ENCODE measurements at regions not wholly inside any gene's neighbourhood (a gene's known extent, or its start where the extent isn't known, plus 50 kb on each side); places are given as distances from the start of the nearest gene placed in this dataset.
"Not testable (repeated sequence)": the region's sequence is repeated elsewhere in the genome, so short reads cannot be mapped to it uniquely, and the experiment has no call there.

DNA sequence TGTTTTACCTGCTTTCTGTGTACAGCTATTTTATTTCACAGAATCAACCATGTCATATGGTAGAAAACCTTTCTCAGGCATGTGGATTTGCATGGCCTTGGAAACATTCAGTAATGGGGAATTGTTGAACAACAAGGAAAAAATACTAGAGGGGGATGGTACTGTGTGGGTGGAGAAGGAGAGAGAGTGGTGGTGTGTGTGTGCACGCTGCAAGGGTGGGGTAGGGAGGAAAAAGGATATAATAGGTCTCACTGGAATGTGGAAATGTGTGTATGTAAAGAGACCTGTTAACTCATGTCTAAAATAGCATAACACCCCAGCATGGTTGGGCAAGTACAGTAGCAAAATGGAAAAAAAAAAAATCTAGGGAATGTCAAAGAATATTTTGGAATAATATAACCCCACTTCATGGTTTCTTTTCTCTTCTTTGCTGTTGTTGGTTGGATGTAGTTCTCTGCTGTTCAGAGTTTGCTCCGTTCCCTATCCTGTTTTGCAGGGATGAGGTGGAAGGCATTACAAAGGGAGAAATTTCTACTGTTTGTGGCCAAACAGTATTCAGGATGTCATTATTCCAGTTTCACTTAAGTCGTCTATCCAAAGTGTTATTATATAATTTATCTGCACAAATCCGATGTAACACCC is 93.9 kb upstream of the CITED2 start:
- no peak for DNase-seq (ENCODE audit: low read depth)

DNA sequence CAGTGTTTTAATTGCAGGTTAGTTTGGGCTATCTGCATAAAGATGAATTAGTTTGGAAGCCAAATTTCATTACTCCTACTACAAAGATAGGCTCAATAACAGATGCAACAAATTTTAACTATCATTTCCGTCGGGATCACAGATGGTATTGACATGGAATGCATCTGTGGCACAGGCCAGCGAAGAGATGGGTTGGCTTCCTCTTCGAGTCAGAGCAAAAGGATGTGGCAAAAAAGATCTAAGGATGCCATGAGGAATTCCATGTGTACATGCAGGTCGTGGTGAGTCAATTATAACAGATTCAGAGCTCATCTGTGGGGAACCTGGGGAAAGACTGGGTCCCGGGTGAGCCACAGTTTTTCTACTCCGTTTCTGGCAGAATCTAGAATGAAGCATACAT is 83.0 kb upstream of the CITED2 start:
- DNase-seq (ENCODE audit: low read depth): no peak

DNA sequence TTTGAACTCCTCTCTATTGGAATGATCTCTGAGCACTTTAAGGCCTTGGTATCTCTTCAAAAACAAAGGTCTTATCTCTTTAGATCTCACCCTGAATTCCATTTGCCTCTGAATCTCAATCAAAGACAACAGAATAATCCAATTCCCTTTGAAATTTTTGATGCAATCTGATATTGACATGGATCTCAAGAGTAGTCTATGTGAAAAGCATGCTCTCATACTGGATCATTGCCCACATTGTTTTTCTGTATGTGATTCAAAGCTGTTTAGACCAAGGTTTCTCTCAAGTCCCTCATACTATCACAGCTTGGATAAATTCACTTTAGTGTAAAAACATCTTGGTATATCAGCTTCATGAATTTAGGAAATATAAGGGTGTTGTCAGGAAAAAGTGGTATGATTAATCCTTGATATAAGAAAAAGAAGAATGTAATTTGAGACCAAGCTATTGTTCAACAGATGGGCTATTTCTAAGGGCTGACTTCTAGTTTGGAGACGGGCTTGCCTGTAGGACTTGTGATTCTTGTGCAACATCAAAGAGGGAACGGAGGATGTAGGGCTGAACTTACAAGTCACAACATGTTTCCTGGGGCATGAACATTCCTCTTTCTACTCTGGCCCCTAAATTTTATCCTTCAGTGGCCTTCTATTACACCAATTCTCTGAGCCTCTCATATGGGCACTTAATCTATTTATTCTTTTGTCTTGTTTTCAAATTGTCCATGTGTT is 77.9 kb upstream of the CITED2 start:
- DNase-seq (ENCODE audit: low read depth): no peak

DNA sequence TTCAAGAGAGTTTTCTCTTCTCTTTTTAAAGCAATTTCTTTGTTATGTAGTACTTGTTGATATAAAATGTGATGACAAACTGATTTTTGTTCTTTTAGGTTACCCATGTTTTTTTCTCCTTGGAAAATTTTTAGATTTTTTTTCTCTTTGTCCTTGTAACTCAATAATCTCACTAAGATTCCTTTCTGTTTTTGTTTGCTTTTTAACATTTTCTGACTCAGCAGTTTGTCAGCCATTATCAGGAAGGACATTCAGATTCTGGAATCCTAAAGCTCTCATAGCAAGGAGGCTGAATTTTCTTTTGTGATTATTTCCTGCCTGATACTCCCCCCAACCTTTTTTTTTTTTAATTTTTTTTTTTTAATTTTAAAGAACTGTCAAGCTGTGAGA is 75.2 kb upstream of the CITED2 start:
- no peak for DNase-seq (ENCODE audit: low read depth)

DNA sequence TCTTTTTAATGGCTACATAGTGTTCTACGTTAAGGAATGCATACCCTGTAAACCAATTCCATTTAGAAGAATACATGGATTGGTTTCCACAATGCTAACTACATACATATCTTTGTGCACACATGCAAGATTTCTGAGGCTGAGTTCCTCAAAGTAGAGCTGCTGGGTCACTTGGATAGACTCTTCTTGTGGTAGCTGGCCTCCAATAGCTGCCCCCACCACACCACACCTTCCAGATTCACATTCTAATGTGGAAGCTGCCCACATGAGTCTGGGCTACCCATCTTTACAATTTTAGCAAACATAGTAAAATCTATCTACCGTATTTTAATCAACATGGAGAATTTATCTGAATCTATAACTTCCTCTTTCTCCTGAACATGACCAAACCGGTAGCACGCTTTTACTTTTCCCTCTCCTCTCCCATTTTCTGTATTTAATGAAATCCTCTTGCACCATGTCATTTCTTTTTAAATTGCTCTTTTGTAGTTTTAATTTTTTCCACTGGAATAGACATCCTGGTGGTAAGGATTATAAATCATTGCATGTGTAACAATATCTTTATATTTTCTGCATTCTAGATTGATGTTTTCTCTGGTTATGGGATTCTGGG is 74.7 kb upstream of the CITED2 start:
- DNase-seq (ENCODE audit: low read depth): no peak

DNA sequence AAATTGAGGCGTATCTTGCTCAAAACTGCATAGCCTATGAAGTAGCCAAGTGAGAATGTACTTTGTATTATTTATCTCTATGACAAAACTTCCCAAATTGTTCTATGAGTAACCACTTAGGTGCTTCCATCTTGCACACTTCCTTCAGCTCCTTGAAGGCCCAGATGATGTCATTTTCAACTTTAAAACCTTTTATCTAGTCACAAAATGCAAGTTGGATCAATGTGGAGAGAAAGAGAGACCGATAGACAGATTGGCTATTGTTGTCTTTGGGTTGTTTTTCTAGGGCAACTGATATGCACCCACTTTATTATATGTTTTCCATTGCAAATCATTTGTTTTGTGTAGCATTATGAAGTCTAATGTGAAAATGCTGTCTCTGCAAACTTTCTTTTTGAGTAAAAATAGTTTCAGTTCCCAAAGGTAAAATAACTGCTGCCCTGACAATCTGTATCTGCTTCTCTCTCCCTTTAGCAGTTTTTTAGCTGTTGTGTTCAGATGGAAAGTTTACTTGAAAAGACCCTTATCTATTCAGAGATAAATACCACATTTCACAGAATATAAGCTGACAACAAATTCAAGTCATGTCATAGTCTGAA is 73.7 kb upstream of the CITED2 start:
- no peak for DNase-seq (ENCODE audit: low read depth)

DNA sequence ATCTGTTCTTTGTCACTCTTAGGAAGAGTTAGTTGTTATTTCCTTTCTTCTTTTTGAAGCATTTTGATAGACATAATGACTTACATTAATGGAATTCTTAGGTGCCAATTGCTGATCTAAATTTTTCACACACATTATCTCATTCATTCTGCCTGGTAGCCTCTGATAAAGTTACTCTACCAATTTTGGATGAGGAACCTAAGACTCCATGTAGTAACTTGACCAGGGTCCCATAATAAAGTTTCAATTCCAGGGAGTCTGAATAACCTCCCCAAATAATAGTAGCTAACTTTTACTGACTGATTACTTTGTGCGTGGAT is 73.2 kb upstream of the CITED2 start:
- no peak for DNase-seq (ENCODE audit: low read depth)

DNA sequence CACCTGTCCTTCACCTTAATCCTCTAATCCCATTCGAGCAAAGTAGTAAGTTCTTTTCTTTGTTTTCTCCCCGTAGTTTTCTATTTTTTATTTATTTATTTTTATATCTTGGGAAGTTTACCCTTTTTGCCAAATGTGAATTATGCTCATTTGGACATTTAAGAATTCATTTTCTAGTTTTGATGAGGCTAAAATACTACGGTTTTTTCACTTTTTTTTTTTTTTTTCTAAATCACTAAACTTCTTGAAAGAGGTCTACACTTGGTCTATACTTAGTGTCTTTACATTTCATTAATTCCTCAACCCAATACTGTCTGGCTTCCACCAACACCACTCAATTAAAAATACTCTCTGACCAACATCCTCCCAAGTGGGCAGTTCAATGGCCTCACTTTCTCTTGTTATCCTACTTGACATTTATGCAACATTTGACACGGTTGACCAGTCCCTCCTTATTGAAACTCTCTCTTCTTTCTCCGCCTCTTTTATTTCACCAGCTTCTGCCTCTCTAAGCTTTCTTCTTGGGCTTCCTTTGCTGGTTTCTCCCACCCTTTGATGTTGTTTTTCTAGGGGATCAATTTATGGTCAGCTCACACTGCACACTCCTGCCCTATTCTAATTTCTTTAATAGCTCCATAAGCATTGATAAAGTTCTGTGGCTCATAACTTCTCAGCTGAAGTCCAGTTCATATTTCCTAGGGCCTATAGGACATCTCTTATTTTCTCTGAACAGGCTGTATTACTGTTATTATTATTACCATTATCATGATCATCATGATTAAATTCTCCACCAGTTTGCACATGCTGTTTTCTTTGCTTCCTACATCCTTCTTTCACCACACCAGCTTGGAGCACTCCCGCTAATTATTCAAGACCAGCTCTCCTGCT is 72.6 kb upstream of the CITED2 start:
- DNase-seq (ENCODE audit: low read depth): no peak

DNA sequence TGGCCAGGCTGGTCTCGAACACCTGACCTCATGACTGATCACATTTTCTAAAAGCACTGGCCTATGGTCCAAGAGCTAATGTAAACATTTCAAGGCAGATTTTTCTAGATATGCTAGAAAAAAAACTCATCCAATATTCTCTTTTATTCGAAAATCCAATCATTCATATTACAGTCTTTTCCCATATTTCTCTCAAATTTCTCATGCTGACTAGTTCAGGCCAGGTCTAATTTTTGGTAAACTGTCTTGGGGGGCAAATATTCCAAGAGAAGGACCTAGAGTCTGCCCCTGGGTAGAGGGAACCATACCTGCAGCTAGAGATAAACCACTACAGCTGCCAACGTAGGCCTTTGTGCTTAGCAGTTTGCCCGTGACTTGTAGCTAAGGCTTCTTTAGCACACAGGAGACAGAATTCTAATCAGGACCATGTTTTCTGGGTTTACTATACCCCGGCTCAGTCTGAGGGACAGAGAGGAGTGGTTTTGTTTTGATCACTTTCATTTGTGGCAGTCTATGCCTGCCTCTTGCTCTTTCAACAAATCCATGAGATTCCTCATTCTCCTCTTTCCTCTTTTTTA is 71.8 kb upstream of the CITED2 start:
- DNase-seq (ENCODE audit: low read depth): no peak

DNA sequence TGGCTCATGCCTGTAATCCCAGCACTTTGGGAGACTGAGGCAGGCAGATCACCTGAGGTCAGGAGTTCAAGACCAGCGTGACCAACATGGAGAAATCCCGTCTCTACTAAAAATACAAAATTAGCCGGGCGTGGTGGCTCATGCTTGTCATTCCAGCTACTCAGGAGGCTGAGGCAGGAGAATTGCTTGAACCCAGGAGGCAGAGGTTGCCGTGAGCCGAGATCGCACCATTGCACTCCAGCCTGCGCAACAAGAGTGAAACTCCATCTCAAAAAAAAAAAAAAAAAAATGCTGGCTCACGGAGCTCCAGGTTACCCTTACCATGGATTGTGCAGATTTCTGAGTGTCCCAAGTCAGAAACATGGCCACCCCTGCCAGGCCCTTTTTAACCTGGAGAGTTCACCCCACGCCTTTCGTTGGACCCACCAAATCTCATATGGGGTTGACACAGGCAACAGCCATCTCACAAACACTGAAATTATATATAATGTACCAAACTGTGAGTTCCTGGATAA is 69.9 kb upstream of the CITED2 start:
- DNase-seq (ENCODE audit: low read depth): not testable (repeated sequence)

DNA sequence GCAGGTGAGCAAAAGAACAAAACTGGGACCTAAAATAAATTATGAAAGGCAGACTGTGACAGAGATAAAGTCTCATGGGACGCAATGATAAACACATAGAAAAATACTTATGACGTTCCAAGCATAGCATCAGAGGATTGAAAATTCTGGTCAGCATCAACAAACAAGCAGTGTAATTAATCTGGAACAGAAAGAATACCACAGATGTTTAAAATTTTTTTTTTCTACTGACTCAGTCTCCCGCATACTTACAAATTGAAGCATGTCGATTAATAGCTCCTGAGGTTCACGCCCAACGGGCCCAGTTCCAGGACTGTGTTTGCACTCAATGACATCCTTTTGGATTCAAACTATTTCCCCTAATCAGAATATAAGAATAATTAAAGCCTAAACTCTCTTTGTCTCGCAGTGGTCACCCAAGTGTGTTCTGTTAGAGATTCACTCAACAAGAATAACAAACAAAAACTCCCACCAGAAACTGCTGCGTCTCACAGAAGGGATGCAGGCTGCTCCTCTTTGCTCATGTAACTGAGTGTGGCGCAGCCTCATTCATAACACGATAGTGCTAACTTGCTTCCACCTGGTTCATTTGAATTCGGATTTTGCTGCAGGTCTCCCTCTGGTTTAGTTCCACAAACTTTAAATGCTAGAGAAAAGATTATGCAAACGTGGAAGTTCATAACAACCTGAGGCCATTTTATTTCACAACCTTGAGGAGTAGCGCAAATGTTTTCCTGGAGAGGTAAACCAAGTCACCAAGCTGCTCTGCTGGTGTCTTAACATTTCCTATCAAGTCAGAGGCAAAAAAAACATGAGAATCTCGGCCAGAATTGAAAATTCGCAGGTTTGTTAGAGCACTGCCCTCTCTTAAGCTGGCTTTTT is 69.0 kb upstream of the CITED2 start:
- DNase-seq (ENCODE audit: low read depth): no peak

DNA sequence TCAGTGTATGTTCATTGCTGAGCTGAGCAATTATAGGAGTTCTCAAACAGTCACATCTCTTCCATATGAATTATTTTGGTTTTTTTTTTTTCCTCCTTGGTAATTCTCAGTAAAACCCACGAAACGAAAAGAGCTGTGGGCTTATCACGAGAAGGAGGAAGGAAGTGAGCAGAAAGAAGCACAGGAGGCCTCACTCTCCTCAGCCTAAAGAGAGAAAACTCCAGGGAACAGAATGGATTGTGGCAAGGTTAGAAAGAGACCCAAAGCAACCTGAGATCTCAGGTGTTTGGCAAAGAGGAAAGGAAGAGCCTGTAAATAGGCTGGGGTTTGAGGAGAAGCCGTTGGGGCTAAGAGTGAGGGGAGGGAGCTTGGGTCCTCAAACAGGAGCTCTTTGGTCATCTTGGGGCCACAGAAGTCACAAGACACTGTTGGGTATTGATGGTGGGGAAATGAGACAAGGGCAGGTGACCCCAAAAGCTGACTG is 67.8 kb upstream of the CITED2 start:
- DNase-seq (ENCODE audit: low read depth): no peak

DNA sequence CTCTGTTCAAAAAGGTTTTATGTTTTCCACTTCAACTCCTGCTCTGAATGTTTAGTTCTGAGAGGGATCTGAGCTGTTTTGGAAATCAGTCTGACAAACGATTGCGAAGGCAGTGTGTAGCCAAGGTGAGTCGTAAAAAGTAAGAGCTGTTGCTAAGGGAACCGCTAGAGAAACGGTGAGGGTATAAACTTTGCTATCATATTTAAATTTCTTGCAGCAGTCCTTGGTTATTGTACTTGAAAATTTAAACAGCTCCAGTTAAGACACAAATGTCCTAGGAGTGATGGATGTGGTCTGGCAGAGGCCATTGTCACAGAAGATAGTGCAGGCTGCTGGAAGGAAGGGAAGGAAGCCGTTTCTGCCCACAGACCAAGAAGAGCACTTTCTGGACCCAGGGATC is 64.9 kb upstream of the CITED2 start:
- DNase-seq (ENCODE audit: low read depth): no peak

DNA sequence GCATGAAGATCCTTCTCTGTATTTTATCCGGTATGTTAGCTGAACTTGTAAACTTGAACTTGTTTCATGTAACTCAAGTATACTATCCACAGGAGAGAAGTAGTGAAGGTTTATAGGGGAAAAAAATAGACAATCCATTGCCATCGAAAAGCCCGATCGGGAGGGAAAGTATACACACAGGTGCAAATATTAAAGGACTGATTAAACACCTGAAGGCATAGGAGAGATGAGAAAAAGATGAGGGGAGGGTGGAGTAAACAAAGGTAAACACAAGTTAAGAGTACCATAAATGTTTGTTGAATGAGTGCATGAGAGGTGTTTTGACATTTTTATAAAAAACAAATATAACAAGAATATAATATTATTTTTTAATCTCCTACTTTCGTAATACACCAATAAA is 64.3 kb upstream of the CITED2 start:
- no peak for DNase-seq (ENCODE audit: low read depth)

DNA sequence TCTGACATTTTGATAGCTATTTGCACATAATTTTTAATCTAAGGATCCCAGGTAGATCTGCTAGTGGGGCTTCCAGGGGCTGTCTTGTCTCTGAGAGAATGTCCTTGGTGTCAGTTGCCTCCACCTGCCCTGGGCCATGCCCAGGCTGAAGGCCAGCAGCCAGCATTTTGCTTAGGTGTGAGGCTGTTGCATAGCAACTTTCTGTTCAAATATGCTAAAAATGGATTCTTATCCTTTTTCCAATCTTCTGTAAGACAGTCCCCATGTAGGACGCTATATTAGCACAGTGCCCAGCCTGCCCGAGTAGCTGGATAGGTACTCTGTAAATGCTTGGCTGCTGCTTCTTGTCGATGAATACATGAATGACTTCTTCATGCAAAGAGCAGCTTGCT is 62.5 kb upstream of the CITED2 start:
- DNase-seq (ENCODE audit: low read depth): no peak

DNA sequence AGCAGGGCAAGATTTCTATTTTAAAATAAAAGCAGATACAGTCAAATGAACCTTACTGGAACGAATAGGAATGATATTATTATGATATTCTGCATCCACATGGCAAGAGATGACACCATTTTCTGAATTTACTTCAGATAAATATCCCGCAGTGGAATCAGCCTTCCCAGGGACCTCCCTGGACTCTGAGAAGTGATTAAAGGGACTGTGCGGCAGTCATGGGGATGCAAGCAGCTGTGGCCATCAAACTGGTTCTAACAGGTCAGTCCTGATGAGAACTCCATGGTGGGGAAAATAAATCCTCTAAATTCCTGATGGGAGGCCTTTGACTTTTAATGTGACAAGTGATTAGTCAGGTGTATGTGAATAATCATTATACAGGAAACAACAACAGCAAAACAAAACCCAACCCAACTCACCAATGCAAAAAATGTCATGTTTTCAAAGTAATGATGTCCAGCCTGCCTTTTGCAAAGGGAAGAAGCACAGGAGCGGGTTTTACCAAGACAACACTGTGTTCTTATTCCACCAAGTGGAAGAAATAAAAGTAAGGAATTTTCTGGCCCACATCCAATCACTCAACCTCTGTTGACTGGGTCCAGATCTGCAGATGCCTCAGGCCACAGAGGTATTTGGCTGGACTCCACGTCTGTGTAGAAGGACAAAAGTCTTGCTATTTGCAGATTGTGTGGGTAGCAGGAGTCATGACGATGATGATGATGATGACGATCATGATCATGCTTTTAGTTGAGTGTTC is 61.9 kb upstream of the CITED2 start:
- no peak for DNase-seq (ENCODE audit: low read depth)

DNA sequence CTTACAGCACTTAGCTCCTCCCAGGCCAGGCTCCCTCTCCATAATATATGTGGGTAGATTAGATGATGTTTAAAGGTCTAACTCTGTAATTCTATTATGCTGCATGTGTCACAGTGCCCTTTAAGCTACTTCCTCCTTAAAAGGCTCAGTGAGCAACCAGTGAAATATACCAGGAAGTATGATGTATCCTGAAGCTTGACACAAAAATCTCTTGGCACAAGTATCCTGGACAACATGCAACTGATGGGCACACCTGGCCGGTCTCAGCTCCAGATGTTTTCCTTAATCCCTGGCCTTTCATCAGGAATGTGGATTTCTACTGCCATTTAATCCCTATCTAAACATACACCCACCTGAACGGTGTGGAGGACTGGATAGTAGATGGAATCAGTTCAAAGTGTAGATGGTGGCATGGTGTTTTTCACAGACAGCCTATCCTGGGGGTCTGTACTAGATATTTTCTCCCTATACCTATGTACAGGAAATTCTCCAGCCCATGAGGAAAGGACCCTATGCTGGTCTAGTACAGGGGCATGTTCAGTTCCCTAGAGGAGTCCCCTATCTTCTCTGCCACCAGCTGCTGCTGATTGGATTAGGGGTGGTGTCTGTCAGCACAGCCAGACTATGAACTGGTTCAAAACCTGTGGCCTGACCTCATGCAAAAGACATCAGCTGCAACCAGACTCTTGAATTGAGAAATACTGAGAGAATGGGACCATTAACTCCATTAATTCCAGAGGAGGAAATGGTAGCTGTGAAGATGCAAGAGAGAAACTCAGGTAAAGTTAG is 59.4 kb upstream of the CITED2 start:
- DNase-seq (ENCODE audit: low read depth): no peak

DNA sequence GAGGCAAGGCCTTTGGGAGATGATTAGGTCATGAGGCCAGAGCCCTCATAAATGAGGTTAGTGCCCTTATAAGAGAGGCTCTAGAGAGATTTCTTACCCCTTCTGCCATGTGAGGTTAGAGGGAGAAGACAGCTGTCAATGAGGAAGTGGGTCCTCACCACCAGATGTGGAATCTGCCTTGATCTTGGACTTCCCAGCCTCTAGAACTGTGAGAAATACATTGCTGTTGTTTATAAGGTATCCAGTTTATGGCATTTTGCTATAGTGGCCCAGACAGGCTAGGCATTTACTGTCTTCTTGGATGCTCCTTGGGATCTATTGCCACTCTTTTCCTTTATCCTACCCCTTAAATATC is 57.1 kb upstream of the CITED2 start:
- DNase-seq (ENCODE audit: low read depth): no peak
